ENCODE measurements at regions not wholly inside any gene's neighbourhood (a gene's known extent, or its start where the extent isn't known, plus 50 kb on each side); places are given as distances from the start of the nearest gene placed in this dataset.
"Not testable (repeated sequence)": the region's sequence is repeated elsewhere in the genome, so short reads cannot be mapped to it uniquely, and the experiment has no call there.

DNA sequence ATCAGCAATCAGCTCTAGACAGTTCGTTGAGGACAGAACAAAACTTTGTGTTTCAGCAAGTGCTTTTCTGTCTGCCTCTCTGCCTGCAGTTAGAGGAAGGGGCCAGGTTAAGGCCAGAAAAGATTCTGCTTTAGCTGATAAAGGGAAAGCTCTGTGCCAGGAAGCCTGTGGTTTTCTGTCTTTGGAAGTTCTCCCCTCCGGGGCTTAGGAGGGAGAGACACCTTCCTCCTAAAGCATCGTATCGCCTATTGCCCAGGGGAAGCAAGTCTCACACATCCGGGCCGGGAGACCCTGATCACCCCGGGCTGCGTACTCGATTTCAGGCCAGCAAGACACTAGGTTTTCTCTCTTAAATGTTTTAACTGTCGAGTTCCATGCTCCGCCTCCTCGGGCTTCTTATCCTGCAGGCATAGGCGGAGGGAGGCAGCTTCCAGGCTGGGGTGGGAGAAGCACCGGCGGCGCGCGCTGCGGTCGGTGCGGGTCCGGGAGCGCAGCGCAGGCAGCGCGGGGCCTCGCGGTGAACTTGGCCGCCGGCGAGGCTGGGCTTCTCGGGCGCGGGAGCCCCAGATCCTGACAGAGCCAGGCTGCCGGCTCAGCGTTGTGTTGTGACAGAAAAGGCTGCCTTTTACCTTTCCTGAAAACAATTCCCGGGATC, 245.4 kb downstream of the BCL2L11 start:
- H2BK15ac ChIP-seq (ENCODE audit: low read depth, low read length); H4K8ac ChIP-seq (ENCODE audit: low read depth in 2 of 2, low read length in 2 of 2); H2AK5ac ChIP-seq (ENCODE audit: low read depth, low read length); H4K5ac ChIP-seq (ENCODE audit: low read depth, low read length); H3K4me3 ChIP-seq (ENCODE audit: insufficient read depth, low read depth, low read length); H3K4ac ChIP-seq (ENCODE audit: low read depth, low read length); POLR2A ChIA-PET (ENCODE audit: unreplicated experiment); DNase-seq; CTCF ChIA-PET; H3K9ac ChIP-seq (ENCODE audit: low read depth, low read length); H4K20me1 ChIP-seq (ENCODE audit: insufficient read depth, low read length); H3K36me3 ChIP-seq (ENCODE audit: control insufficient read depth, insufficient read depth, low read length); H3K14ac ChIP-seq (replicated peaks; ENCODE audit: low read depth, low read length); H3K56ac ChIP-seq (ENCODE audit: extremely low read depth, insufficient read depth, low read length); BruUV-seq (replicated peaks); H3K23ac ChIP-seq (ENCODE audit: low read depth, low read length); in situ Hi-C loops (cut with MboI; ENCODE audit: low sequenced_read_pairs); H3K79me1 ChIP-seq (ENCODE audit: low read depth in 1 of 2, low read length in 2 of 2); intact Hi-C loops (cut with micrococcal nuclease); dilution Hi-C loops (cut with HindIII; ENCODE audit: low sequenced_read_pairs, unreplicated experiment); H3K18ac ChIP-seq (ENCODE audit: low read depth, low read length); H3K4me1 ChIP-seq (ENCODE audit: control insufficient read depth, insufficient read depth, low read length); H4K91ac ChIP-seq (ENCODE audit: insufficient read depth, low read depth, low read length); H3K9me1 ChIP-seq (ENCODE audit: insufficient read depth, low read length); ATAC-seq (ENCODE audit: low read depth); H2BK20ac ChIP-seq (ENCODE audit: low read depth, low read length); H3K9me3 ChIP-seq (ENCODE audit: control insufficient read depth, insufficient read depth, low read length); H2AFZ ChIP-seq (replicated peaks; ENCODE audit: low read length, poor library complexity); H3K27me3 ChIP-seq (ENCODE audit: control insufficient read depth, insufficient read depth, low read length); H2AK9ac ChIP-seq (replicated peaks; ENCODE audit: low read depth, low read length, poor library complexity); H3K4me2 ChIP-seq (ENCODE audit: low read depth, low read length); H3K27ac ChIP-seq (ENCODE audit: insufficient read depth, low read length); H2BK5ac ChIP-seq (ENCODE audit: low read depth, low read length, poor library complexity, severe bottlenecking); H2BK120ac ChIP-seq (ENCODE audit: low read depth, low read length): not testable (repeated sequence)
- WGBS, 2 experiments (ENCODE audit: extremely low coverage in 2 of 2, insufficient read length in 1 of 2) = 10% methylated on average over 2 of the region's 37 CpGs; no CpG with 5 or more reads in 1 of the 2 experiments

DNA sequence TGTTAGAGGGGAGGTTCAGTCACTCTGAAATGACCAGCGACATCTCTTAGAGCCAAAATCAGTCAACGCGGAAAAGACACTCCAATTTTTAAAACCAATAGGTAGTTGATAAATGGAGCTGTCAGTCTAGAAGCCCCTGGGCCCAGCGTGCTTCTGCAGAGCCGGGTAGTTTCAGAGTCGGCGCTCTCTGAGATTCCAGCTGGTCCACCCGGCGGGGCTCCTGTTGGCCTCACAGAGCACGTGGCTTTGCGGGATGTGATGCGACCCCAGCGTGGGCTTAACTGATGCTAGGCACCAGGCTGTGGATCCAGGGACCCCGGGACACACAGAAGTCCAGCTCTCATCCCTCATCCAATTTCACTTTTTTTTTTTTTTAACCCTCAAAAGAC, 245.9 kb downstream of the BCL2L11 start:
- ATAC-seq (ENCODE audit: low read depth); H2BK120ac ChIP-seq (ENCODE audit: low read depth, low read length); in situ Hi-C loops (cut with MboI; ENCODE audit: low sequenced_read_pairs); H2AK5ac ChIP-seq (ENCODE audit: low read depth, low read length); H3K18ac ChIP-seq (ENCODE audit: low read depth, low read length); H3K9ac ChIP-seq (ENCODE audit: low read depth, low read length); H2AFZ ChIP-seq (replicated peaks; ENCODE audit: low read length, poor library complexity); H3K23ac ChIP-seq (ENCODE audit: low read depth, low read length); H4K91ac ChIP-seq (ENCODE audit: insufficient read depth, low read depth, low read length); H2AK9ac ChIP-seq (replicated peaks; ENCODE audit: low read depth, low read length, poor library complexity); H3K4me1 ChIP-seq (ENCODE audit: control insufficient read depth, insufficient read depth, low read length); H2BK20ac ChIP-seq (ENCODE audit: low read depth, low read length); H3K79me1 ChIP-seq (ENCODE audit: low read depth in 1 of 2, low read length in 2 of 2); H3K27ac ChIP-seq (ENCODE audit: insufficient read depth, low read length); H3K14ac ChIP-seq (replicated peaks; ENCODE audit: low read depth, low read length); H2BK5ac ChIP-seq (ENCODE audit: low read depth, low read length, poor library complexity, severe bottlenecking); H4K20me1 ChIP-seq (ENCODE audit: insufficient read depth, low read length); intact Hi-C loops (cut with micrococcal nuclease); H3K4me2 ChIP-seq (ENCODE audit: low read depth, low read length); H3K9me1 ChIP-seq (ENCODE audit: insufficient read depth, low read length); CTCF ChIA-PET; H4K5ac ChIP-seq (ENCODE audit: low read depth, low read length); DNase-seq; dilution Hi-C loops (cut with HindIII; ENCODE audit: low sequenced_read_pairs, unreplicated experiment); H3K27me3 ChIP-seq (ENCODE audit: control insufficient read depth, insufficient read depth, low read length); H3K4ac ChIP-seq (ENCODE audit: low read depth, low read length); H2BK15ac ChIP-seq (ENCODE audit: low read depth, low read length); H3K4me3 ChIP-seq (ENCODE audit: insufficient read depth, low read depth, low read length); H3K9me3 ChIP-seq (ENCODE audit: control insufficient read depth, insufficient read depth, low read length); POLR2A ChIA-PET (ENCODE audit: unreplicated experiment); H3K36me3 ChIP-seq (ENCODE audit: control insufficient read depth, insufficient read depth, low read length); H3K56ac ChIP-seq (ENCODE audit: extremely low read depth, insufficient read depth, low read length); H4K8ac ChIP-seq (ENCODE audit: low read depth in 2 of 2, low read length in 2 of 2): not testable (repeated sequence)
- TSS peak; percentile 61 for BruUV-seq (replicated peaks)
- WGBS, 2 experiments (ENCODE audit: extremely low coverage in 2 of 2, insufficient read length in 1 of 2) = no CpG with 5 or more reads among the region's 14 CpGs
